ENCODE measurements at regions not wholly inside any gene's neighbourhood (a gene's known extent, or its start where the extent isn't known, plus 50 kb on each side); places are given as distances from the start of the nearest gene placed in this dataset.

GRCh38 chr5:3345195-3345594 is 250.4 kb upstream of the IRX1 start:
- Histone ChIP-seq H3K4me1 (ENCODE audit: control insufficient read depth in 2 of 3, insufficient read depth in 2 of 3, low read depth in 1 of 3, low read length in 3 of 3) (no peaks in the 10 kb centered on the region), H3K9ac (ENCODE audit: low read length in 3 of 3) (no peak overlapping the region), H3K27ac (ENCODE audit: low read depth in 2 of 2, low read length in 2 of 2) (no peak overlapping the region), H3K27me3 (ENCODE audit: control insufficient read depth, insufficient read depth, low read length) (no peaks in the 10 kb centered on the region), H3K36me3 (ENCODE audit: control insufficient read depth in 2 of 3, insufficient read depth in 3 of 3, low read length in 3 of 3) (no peaks in the 10 kb centered on the region), H3K4me3 (ENCODE audit: low read length in 3 of 3) (no peak overlapping the region), H3K9me3 (ENCODE audit: control insufficient read depth in 2 of 3, insufficient read depth in 1 of 3, low read length in 3 of 3) (no peaks in the 10 kb centered on the region)
- TF ChIP-seq, protein P1, sequence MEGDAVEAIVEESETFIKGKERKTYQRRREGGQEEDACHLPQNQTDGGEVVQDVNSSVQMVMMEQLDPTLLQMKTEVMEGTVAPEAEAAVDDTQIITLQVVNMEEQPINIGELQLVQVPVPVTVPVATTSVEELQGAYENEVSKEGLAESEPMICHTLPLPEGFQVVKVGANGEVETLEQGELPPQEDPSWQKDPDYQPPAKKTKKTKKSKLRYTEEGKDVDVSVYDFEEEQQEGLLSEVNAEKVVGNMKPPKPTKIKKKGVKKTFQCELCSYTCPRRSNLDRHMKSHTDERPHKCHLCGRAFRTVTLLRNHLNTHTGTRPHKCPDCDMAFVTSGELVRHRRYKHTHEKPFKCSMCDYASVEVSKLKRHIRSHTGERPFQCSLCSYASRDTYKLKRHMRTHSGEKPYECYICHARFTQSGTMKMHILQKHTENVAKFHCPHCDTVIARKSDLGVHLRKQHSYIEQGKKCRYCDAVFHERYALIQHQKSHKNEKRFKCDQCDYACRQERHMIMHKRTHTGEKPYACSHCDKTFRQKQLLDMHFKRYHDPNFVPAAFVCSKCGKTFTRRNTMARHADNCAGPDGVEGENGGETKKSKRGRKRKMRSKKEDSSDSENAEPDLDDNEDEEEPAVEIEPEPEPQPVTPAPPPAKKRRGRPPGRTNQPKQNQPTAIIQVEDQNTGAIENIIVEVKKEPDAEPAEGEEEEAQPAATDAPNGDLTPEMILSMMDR (IDR thresholded peaks at IDR 0.05; ENCODE audit: borderline replicate concordance, extremely low read depth, insufficient read depth) = no peak
- intact Hi-C loops (cut with DNase I) = no loop called here
- DNase-seq (peak in 1 of 5 donors; percentile 7), FAIRE-seq (no peak)

GRCh38 chr5:3344671-3345070 is 251.0 kb upstream of the IRX1 start:
- Histone ChIP-seq H3K36me3 (ENCODE audit: control insufficient read depth in 2 of 3, insufficient read depth in 3 of 3, low read length in 3 of 3) (no peaks in the 10 kb centered on the region), H3K9me3 (ENCODE audit: control insufficient read depth in 2 of 3, insufficient read depth in 1 of 3, low read length in 3 of 3) (no peaks in the 10 kb centered on the region), H3K4me3 (ENCODE audit: low read length in 3 of 3) (no peak overlapping the region), H3K4me1 (ENCODE audit: control insufficient read depth in 2 of 3, insufficient read depth in 2 of 3, low read depth in 1 of 3, low read length in 3 of 3) (no peaks in the 10 kb centered on the region), H3K27ac (ENCODE audit: low read depth in 2 of 2, low read length in 2 of 2) (no peak overlapping the region), H3K27me3 (ENCODE audit: control insufficient read depth, insufficient read depth, low read length) (no peaks in the 10 kb centered on the region), H3K9ac (ENCODE audit: low read length in 3 of 3) (no peak overlapping the region)
- FAIRE-seq (no peak), DNase-seq (peak in 1 of 5 donors; percentile 13)
- TF ChIP-seq, protein P1 (IDR thresholded peaks at IDR 0.05; ENCODE audit: borderline replicate concordance, extremely low read depth, insufficient read depth) = no peak
- intact Hi-C loops (cut with DNase I) = no loop called here

GRCh38 chr5:3343911-3344310 is 251.7 kb upstream of the IRX1 start:
- no peak for DNase-seq
- intact Hi-C loops (cut with DNase I) = no loop called here
- FAIRE-seq = no peak
- Histone ChIP-seq H3K36me3 (ENCODE audit: control insufficient read depth in 2 of 3, insufficient read depth in 3 of 3, low read length in 3 of 3) (no peaks in the 10 kb centered on the region), H3K9ac (ENCODE audit: low read length in 3 of 3) (no peak overlapping the region), H3K4me3 (ENCODE audit: low read length in 3 of 3) (no peak overlapping the region), H3K27me3 (ENCODE audit: control insufficient read depth, insufficient read depth, low read length) (no peaks in the 10 kb centered on the region), H3K9me3 (ENCODE audit: control insufficient read depth in 2 of 3, insufficient read depth in 1 of 3, low read length in 3 of 3) (no peaks in the 10 kb centered on the region), H3K4me1 (ENCODE audit: control insufficient read depth in 2 of 3, insufficient read depth in 2 of 3, low read depth in 1 of 3, low read length in 3 of 3) (no peaks in the 10 kb centered on the region), H3K27ac (ENCODE audit: low read depth in 2 of 2, low read length in 2 of 2) (no peak overlapping the region)
- TF ChIP-seq, protein P1 (IDR thresholded peaks at IDR 0.05; ENCODE audit: borderline replicate concordance, extremely low read depth, insufficient read depth) = no peak

GRCh38 chr5:3343211-3343610 is 252.4 kb upstream of the IRX1 start:
- no peaks in the 10 kb centered on the region for H3K4me1 ChIP-seq (ENCODE audit: control insufficient read depth in 2 of 3, insufficient read depth in 2 of 3, low read depth in 1 of 3, low read length in 3 of 3)
- H3K9ac ChIP-seq (ENCODE audit: low read length in 3 of 3) = no peak overlapping the region
- no peaks in the 10 kb centered on the region for H3K9me3 ChIP-seq (ENCODE audit: control insufficient read depth in 2 of 3, insufficient read depth in 1 of 3, low read length in 3 of 3)
- FAIRE-seq (no peak), DNase-seq (no peak)
- intact Hi-C loops (cut with DNase I) = no loop called here
- H3K4me3 ChIP-seq (ENCODE audit: low read length in 3 of 3) = no peak overlapping the region
- H3K36me3 ChIP-seq (ENCODE audit: control insufficient read depth in 2 of 3, insufficient read depth in 3 of 3, low read length in 3 of 3) = no peaks in the 10 kb centered on the region
- H3K27me3 ChIP-seq (ENCODE audit: control insufficient read depth, insufficient read depth, low read length) = no peaks in the 10 kb centered on the region
- TF ChIP-seq, protein P1 (IDR thresholded peaks at IDR 0.05; ENCODE audit: borderline replicate concordance, extremely low read depth, insufficient read depth) = no peak
- H3K27ac ChIP-seq (ENCODE audit: low read depth in 2 of 2, low read length in 2 of 2) = no peak overlapping the region
